ENCODE measurements at regions not wholly inside any gene's neighbourhood (a gene's known extent, or its start where the extent isn't known, plus 50 kb on each side); places are given as distances from the start of the nearest gene placed in this dataset.

DNA sequence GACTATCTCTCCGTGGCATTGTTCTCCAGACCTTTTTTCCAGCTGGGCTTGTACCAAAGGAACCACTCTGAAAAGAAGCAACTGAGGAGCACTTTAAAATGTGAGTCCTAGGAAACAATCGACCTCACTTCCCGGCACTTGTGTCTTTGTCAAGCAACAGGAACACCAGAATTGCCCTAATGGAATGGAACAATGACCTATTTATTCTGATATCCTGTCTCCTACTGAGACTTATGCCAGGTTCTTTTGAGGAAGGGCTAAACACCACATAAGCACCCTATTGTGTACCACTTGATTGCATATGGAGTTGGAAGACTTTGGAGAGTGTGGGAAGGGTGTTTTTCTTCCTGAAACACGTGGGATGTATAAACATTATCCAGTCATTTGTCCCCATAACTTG is 56.8 kb upstream of the TGFBR2 start (continued):
- TF ChIP-seq, protein P1, sequence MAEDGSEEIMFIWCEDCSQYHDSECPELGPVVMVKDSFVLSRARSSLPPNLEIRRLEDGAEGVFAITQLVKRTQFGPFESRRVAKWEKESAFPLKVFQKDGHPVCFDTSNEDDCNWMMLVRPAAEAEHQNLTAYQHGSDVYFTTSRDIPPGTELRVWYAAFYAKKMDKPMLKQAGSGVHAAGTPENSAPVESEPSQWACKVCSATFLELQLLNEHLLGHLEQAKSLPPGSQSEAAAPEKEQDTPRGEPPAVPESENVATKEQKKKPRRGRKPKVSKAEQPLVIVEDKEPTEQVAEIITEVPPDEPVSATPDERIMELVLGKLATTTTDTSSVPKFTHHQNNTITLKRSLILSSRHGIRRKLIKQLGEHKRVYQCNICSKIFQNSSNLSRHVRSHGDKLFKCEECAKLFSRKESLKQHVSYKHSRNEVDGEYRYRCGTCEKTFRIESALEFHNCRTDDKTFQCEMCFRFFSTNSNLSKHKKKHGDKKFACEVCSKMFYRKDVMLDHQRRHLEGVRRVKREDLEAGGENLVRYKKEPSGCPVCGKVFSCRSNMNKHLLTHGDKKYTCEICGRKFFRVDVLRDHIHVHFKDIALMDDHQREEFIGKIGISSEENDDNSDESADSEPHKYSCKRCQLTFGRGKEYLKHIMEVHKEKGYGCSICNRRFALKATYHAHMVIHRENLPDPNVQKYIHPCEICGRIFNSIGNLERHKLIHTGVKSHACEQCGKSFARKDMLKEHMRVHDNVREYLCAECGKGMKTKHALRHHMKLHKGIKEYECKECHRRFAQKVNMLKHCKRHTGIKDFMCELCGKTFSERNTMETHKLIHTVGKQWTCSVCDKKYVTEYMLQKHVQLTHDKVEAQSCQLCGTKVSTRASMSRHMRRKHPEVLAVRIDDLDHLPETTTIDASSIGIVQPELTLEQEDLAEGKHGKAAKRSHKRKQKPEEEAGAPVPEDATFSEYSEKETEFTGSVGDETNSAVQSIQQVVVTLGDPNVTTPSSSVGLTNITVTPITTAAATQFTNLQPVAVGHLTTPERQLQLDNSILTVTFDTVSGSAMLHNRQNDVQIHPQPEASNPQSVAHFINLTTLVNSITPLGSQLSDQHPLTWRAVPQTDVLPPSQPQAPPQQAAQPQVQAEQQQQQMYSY (CRISPR knock-in tag; IDR thresholded peaks at IDR 0.05), result no peak
- TF ChIP-seq NR1H2 (CRISPR knock-in tag; IDR thresholded peaks at IDR 0.05), result no peak
- TF ChIP-seq FOXJ3 (CRISPR knock-in tag; IDR thresholded peaks at IDR 0.05; ENCODE audit: borderline replicate concordance), result 0 out of 2 replicates have a peak, but pooled peaks have one; percentile 40
- peak; percentile 70; the same call in 1 of the 2 replicates for TF ChIP-seq FOXK1 (CRISPR knock-in tag; IDR thresholded peaks at IDR 0.05)
- 0 out of 2 replicates have a peak, but pooled peaks have one; percentile 37 for TF ChIP-seq SP1 (CRISPR knock-in tag; conservative IDR thresholded peaks at IDR 0.05)
- TF ChIP-seq ETV6 (CRISPR knock-in tag; IDR thresholded peaks at IDR 0.05), result 0 out of 2 replicates have a peak, but pooled peaks have one; percentile 41
- TF ChIP-seq ZNF416 (CRISPR knock-in tag; IDR thresholded peaks at IDR 0.05), result no peak
- TF ChIP-seq ZNF138 (CRISPR knock-in tag; conservative IDR thresholded peaks at IDR 0.05), result no peak
- TF ChIP-seq TEAD4 (CRISPR knock-in tag; IDR thresholded peaks at IDR 0.05), result no peak

DNA sequence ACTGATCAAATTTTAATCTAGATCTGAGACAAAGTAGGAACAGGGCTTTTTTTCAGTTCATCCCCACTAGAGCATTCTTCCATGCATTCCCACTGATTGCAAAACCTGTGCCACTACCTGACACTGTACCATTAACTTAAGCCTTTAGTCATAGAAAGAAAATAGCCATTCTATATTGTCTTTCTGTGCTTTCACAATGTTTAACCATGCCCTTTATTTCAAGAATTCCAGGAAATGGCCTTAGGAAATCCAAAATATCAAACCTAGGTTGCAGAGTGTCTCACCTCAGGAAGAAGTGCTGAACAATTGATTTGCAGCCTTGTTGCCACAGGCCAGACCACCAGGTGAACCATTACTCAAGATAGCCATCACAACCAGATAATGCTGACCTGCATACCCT is 56.2 kb upstream of the TGFBR2 start:
- ChIA-PET POLR2A (no interaction called here), CTCF (no interaction called here)
- peak overlapping the region; percentile 80 for H3K27ac Mint-ChIP-seq
- TF ChIP-seq, protein P2, sequence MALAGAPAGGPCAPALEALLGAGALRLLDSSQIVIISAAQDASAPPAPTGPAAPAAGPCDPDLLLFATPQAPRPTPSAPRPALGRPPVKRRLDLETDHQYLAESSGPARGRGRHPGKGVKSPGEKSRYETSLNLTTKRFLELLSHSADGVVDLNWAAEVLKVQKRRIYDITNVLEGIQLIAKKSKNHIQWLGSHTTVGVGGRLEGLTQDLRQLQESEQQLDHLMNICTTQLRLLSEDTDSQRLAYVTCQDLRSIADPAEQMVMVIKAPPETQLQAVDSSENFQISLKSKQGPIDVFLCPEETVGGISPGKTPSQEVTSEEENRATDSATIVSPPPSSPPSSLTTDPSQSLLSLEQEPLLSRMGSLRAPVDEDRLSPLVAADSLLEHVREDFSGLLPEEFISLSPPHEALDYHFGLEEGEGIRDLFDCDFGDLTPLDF (CRISPR knock-in tag; IDR thresholded peaks at IDR 0.05), result no peak
- TF ChIP-seq TCF7 (CRISPR knock-in tag; IDR thresholded peaks at IDR 0.05; ENCODE audit: low read depth), result no peak
- TF ChIP-seq, protein P3, sequence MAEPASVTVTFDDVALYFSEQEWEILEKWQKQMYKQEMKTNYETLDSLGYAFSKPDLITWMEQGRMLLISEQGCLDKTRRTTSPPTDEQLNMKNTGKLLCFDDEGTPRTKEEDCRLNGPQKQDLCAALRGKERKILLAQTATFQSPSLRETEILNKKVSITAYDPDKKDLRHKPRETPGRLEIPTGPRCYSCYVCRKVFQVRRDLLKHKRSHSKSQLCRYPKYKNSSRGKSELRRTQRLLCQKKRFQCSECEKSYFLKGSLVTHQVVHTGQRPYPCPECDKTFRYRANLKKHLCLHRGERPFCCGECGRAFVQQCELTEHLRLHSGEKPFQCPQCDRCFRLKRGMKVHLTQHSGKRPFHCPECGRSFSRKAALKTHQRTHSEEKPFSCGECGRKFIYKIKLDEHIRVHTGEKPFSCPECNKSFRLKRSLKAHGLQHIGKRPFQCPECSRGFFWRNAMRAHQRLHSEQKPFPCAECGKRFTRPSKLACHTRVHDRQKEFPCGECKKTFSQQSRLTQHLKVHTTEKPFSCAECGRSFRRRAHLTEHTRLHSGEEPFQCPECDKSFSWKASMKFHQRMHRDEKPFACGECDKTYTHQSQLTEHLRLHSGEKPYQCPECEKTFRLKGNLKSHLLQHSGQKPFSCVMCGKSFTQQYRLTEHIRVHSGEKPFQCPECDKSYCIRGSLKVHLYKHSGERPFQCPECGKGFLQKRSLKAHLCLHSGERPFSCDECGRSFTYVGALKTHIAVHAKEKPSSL (CRISPR knock-in tag; conservative IDR thresholded peaks at IDR 0.05), result no peak
- TF ChIP-seq ZNF423 (CRISPR knock-in tag; IDR thresholded peaks at IDR 0.05), result no peak
- TF ChIP-seq CBFB (CRISPR knock-in tag; IDR thresholded peaks at IDR 0.05; ENCODE audit: low read depth), result no peak
- TF ChIP-seq, protein P4, sequence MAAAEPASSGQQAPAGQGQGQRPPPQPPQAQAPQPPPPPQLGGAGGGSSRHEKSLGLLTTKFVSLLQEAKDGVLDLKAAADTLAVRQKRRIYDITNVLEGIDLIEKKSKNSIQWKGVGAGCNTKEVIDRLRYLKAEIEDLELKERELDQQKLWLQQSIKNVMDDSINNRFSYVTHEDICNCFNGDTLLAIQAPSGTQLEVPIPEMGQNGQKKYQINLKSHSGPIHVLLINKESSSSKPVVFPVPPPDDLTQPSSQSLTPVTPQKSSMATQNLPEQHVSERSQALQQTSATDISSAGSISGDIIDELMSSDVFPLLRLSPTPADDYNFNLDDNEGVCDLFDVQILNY (CRISPR knock-in tag; IDR thresholded peaks at IDR 0.05), result no peak
- TF ChIP-seq, protein P5, sequence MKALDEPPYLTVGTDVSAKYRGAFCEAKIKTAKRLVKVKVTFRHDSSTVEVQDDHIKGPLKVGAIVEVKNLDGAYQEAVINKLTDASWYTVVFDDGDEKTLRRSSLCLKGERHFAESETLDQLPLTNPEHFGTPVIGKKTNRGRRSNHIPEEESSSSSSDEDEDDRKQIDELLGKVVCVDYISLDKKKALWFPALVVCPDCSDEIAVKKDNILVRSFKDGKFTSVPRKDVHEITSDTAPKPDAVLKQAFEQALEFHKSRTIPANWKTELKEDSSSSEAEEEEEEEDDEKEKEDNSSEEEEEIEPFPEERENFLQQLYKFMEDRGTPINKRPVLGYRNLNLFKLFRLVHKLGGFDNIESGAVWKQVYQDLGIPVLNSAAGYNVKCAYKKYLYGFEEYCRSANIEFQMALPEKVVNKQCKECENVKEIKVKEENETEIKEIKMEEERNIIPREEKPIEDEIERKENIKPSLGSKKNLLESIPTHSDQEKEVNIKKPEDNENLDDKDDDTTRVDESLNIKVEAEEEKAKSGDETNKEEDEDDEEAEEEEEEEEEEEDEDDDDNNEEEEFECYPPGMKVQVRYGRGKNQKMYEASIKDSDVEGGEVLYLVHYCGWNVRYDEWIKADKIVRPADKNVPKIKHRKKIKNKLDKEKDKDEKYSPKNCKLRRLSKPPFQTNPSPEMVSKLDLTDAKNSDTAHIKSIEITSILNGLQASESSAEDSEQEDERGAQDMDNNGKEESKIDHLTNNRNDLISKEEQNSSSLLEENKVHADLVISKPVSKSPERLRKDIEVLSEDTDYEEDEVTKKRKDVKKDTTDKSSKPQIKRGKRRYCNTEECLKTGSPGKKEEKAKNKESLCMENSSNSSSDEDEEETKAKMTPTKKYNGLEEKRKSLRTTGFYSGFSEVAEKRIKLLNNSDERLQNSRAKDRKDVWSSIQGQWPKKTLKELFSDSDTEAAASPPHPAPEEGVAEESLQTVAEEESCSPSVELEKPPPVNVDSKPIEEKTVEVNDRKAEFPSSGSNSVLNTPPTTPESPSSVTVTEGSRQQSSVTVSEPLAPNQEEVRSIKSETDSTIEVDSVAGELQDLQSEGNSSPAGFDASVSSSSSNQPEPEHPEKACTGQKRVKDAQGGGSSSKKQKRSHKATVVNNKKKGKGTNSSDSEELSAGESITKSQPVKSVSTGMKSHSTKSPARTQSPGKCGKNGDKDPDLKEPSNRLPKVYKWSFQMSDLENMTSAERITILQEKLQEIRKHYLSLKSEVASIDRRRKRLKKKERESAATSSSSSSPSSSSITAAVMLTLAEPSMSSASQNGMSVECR (CRISPR knock-in tag; IDR thresholded peaks at IDR 0.05; ENCODE audit: borderline replicate concordance), result no peak
- no peak for TF ChIP-seq NR3C1 (CRISPR knock-in tag; conservative IDR thresholded peaks at IDR 0.05; ENCODE audit: low read depth)
- no peak for TF ChIP-seq ESRRA (CRISPR knock-in tag; IDR thresholded peaks at IDR 0.05; ENCODE audit: borderline replicate concordance)
- H3K4me1 Mint-ChIP-seq, result peaks cover 64% of the 10 kb centered on the region
- ATAC-seq (no peak), DNase-seq (ENCODE audit: low spot score) (no peak)
- no peaks in the 10 kb centered on the region for H3K27me3 Mint-ChIP-seq (ENCODE audit: low read depth)
- H3K9me3 Mint-ChIP-seq, result peaks cover 22% of the 10 kb centered on the region
- peaks cover 14% of the 10 kb centered on the region for H3K36me3 Mint-ChIP-seq
- no peak overlapping the region for H3K4me3 Mint-ChIP-seq
